Stomach (tissue), 8 donors: ENCODE measurements at regions not wholly inside any gene's neighbourhood (a gene's known extent, or its start where the extent isn't known, plus 50 kb on each side); places are given as distances from the start of the nearest gene placed in this dataset.

Source experiments
- DNase-seq, 2 donors: peaks; one replicate each; pipeline versions ENCODE4 v3.0.0 to v3.0.0-alpha.2; 2013 to 2019
- H3K27ac ChIP-seq, 5 donors: fragments of 200-600 bp in 4 of 5; sonication (generic) in 4 of 5; one replicate each; pipeline ENCODE4 v1.5.1; 2013 to 2019; ENCODE audit warnings: mild to moderate bottlenecking in 1 of 5, moderate library complexity in 1 of 5
- H3K27me3 ChIP-seq, 3 donors: fragments of 200-600 bp; sonication (generic); one replicate each; pipeline ENCODE4 v1.5.1; 2017 to 2019; ENCODE audit warnings: mixed run types in 1 of 3
- H3K36me3 ChIP-seq, 4 donors: fragments of 200-600 bp; sonication (generic); 1 replicate in 3 of 4; 2 replicates in 1 of 4; pipeline ENCODE4 v1.5.1; 2016 to 2019
- H3K4me1 ChIP-seq, 4 donors: fragments of 200-600 bp; sonication (generic); one replicate each; pipeline ENCODE4 v1.5.1; 2016 to 2019
- H3K4me3 ChIP-seq, 4 donors: fragments of 200-600 bp; sonication (generic) in 3 of 4; one replicate each; pipeline ENCODE4 v1.5.1; 2016 to 2019; ENCODE audit warnings: mild to moderate bottlenecking in 1 of 4
- H3K9me3 ChIP-seq, 4 donors: fragments of 200-600 bp; sonication (generic); one replicate each; pipeline ENCODE4 v1.5.1; 2016 to 2019
- EP300 ChIP-seq: sonication (generic); formaldehyde crosslinking; IDR thresholded peaks from one replicate; pipeline ENCODE4 v1.6.1; 2017; ENCODE audit warnings: antibody characterized with exemption
- POLR2A ChIP-seq, 4 donors: fragments of 450-650 bp; IDR thresholded peaks; one replicate each; pipeline ENCODE4 v1.6.1; 2016; ENCODE audit warnings: antibody characterized with exemption in 4 of 4, control low read depth in 2 of 4, mild to moderate bottlenecking in 1 of 4, moderate library complexity in 1 of 4
- POLR2AphosphoS5 ChIP-seq, 3 donors: sonication (generic); formaldehyde crosslinking; IDR thresholded peaks; one replicate each; pipeline ENCODE4 v1.6.1; 2016; ENCODE audit warnings: antibody characterized with exemption in 3 of 3
- WGBS, 5 donors: extraction: QIAGEN DNeasy Blood & Tissue Kit in 3 of 5; methylation state at CpG; one replicate each; pipeline versions ENCODE4 v1.1.5 to v1.1.7; 2013 to 2018; 5-methylcytosine and 5-hydroxymethylcytosine counted together
- intact Hi-C: fragments of 100-400 bp; cut with DNase I; formaldehyde crosslinking; loops from one replicate; pipeline ENCODE4 v1.15.1; 2023; ENCODE audit warnings: low total_unique reads
- TF ChIP-seq, protein P1 (sequence below), 7 experiments: fragments of 450-650 bp in 4 of 7; fragments of 200-600 bp in 3 of 7; sonication (generic) in 3 of 7; IDR thresholded peaks; one replicate each; pipeline ENCODE4 v1.5.1; 2016 to 2019; ENCODE audit warnings: antibody characterized with exemption in 7 of 7, control low read depth in 2 of 7, mild to moderate bottlenecking in 1 of 7
- donor health status: healthy with polysubstance abuse.
- donor health status: Bipolar disorder and iron deficiency.
- donor health status: healthy.

DNA sequence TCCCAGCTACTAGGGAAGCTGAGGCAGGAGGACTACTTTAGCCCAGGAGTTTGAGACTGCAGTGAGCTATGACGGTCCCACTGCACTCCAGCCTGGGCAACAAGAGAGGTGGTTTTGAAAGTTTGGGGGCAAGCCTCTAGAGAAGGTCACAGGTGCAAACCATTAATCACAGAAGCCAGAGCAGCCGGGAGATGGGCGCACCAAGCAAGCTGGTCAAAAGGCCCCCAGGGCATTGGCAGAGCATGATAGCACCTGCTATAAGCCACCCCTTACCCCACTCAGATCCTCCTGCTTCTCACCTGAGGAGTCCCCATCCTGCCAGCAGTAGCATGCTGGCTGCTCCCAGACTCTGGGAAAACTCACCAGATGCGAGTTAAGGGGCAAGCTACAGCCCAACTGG, 116.1 kb upstream of the RAB12 start:
- no peak for DNase-seq
- TF ChIP-seq, protein P1, sequence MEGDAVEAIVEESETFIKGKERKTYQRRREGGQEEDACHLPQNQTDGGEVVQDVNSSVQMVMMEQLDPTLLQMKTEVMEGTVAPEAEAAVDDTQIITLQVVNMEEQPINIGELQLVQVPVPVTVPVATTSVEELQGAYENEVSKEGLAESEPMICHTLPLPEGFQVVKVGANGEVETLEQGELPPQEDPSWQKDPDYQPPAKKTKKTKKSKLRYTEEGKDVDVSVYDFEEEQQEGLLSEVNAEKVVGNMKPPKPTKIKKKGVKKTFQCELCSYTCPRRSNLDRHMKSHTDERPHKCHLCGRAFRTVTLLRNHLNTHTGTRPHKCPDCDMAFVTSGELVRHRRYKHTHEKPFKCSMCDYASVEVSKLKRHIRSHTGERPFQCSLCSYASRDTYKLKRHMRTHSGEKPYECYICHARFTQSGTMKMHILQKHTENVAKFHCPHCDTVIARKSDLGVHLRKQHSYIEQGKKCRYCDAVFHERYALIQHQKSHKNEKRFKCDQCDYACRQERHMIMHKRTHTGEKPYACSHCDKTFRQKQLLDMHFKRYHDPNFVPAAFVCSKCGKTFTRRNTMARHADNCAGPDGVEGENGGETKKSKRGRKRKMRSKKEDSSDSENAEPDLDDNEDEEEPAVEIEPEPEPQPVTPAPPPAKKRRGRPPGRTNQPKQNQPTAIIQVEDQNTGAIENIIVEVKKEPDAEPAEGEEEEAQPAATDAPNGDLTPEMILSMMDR (IDR thresholded peaks at IDR 0.05) = no peak
- TF ChIP-seq POLR2AphosphoS5 (IDR thresholded peaks at IDR 0.05) (no peak), POLR2A (IDR thresholded peaks at IDR 0.05) (no peak), EP300 (no peak)
- no peak overlapping the region for H3K27ac ChIP-seq
- H3K4me3 ChIP-seq = no peak overlapping the region
- H3K36me3 ChIP-seq = no peaks in the 10 kb centered on the region
- WGBS, 5 donors = 71 to 93% (median 74%) methylated on average over 3 to 4 of the region's 4 CpGs
- no peaks in the 10 kb centered on the region for H3K4me1 ChIP-seq
- no peaks in the 10 kb centered on the region for H3K27me3 ChIP-seq
- intact Hi-C loops = no loop called here
- H3K9me3 ChIP-seq = no peaks in the 10 kb centered on the region

DNA sequence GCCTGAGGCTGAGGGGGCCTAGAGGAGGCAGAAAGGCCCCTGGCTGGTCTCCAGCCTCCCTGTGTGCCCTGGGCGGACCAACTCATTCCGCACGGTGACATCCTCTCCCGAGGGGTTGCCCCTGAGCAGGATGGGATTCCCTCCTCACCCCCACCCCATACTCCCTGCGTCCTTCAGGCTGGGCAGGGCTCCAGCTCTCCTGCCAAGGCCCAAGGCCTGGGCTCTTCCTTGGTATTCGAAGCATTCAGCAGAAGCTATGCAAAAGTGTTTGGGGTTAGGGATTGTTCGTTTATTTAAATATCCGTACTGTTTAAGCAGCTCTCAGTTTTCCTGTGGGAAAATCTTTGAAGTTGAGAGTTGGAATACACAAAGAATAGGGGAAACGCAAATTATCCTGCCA, 113.1 kb upstream of the RAB12 start:
- 39 to 61% (median 53%) methylated on average over 5 to 9 of the region's 9 CpGs for WGBS, 5 donors
- no peak overlapping the region for H3K27ac ChIP-seq
- H3K4me1 ChIP-seq = no peaks in the 10 kb centered on the region
- no peaks in the 10 kb centered on the region for H3K36me3 ChIP-seq
- intact Hi-C loops = no loop called here
- H3K27me3 ChIP-seq = no peaks in the 10 kb centered on the region
- no peak for DNase-seq
- no peaks in the 10 kb centered on the region for H3K9me3 ChIP-seq
- TF ChIP-seq, protein P1 (IDR thresholded peaks at IDR 0.05) = no peak
- TF ChIP-seq EP300 (no peak), POLR2A (IDR thresholded peaks at IDR 0.05) (no peak), POLR2AphosphoS5 (IDR thresholded peaks at IDR 0.05) (no peak)
- no peak overlapping the region for H3K4me3 ChIP-seq

GRCh38 chr18:8498905-8499304, 110.3 kb upstream of the RAB12 start:
- no peaks in the 10 kb centered on the region for H3K27me3 ChIP-seq
- H3K9me3 ChIP-seq = no peaks in the 10 kb centered on the region
- H3K4me3 ChIP-seq = no peak overlapping the region
- TF ChIP-seq, protein P1 (IDR thresholded peaks at IDR 0.05) = no peak
- TF ChIP-seq EP300 (no peak), POLR2AphosphoS5 (IDR thresholded peaks at IDR 0.05) (no peak), POLR2A (IDR thresholded peaks at IDR 0.05) (no peak)
- H3K36me3 ChIP-seq = no peaks in the 10 kb centered on the region
- H3K27ac ChIP-seq = no peak overlapping the region
- 87 to 94% (median 91%) methylated on average over 4 of the region's 4 CpGs for WGBS, 5 donors
- intact Hi-C loops = no loop called here
- no peaks in the 10 kb centered on the region for H3K4me1 ChIP-seq
- DNase-seq = no peak

GRCh38 chr18:8499810-8500675, 109.2 kb upstream of the RAB12 start:
- Histone ChIP-seq H3K4me1 (no peaks in the 10 kb centered on the region), H3K36me3 (no peaks in the 10 kb centered on the region), H3K27me3 (peaks cover 0 to 6% (median 0%) of the 10 kb centered on the region in 3 donors), H3K27ac (no peak overlapping the region), H3K9me3 (no peaks in the 10 kb centered on the region), H3K4me3 (no peak overlapping the region)
- 63 to 77% (median 69%) methylated on average over 8 of the region's 8 CpGs for WGBS, 5 donors
- intact Hi-C loops = no loop called here
- TF ChIP-seq, protein P1 (IDR thresholded peaks at IDR 0.05) = no peak
- TF ChIP-seq POLR2AphosphoS5 (IDR thresholded peaks at IDR 0.05) (no peak), POLR2A (IDR thresholded peaks at IDR 0.05) (no peak), EP300 (no peak)
- peak in 1 of 2 donors; percentile 23 for DNase-seq
